A549 (cell line): ENCODE measurements at regions not wholly inside any gene's neighbourhood (a gene's known extent, or its start where the extent isn't known, plus 50 kb on each side); places are given as distances from the start of the nearest gene placed in this dataset.

Experiments
- ATAC-seq, 2 experiments: fragments of 200-7000 bp in 1 of 2; fragments of >200 bp in 1 of 2; cut with Nextera tagmentation in 1 of 2; cut with Tn5 transposase in 1 of 2; 3 replicates each; pipeline versions ENCODE4 v1.8.0 to v1.9.1; 2018 to 2020; ENCODE audit warnings: mild to moderate bottlenecking in 1 of 2, moderate library complexity in 1 of 2
- CTCF ChIA-PET: fragments of 300-600 bp; sonication (Branson Sonifier 250); formaldehyde crosslinking; extraction: SDS; loops from one replicate; lab custom pipeline; 2021; ENCODE audit warnings: antibody characterized with exemption, inconsistent platforms; lab: Yijun Ruan, JAX
- POLR2A ChIA-PET: fragments of 350-600 bp; formaldehyde crosslinking; extraction: SDS; loops from one replicate; lab custom pipeline; 2021; ENCODE audit warnings: antibody characterized with exemption, inconsistent platforms; lab: Yijun Ruan, JAX
- DNase-seq, 2 experiments: peaks; one replicate each; pipeline versions ENCODE4 v3.0.0 to v3.0.0-alpha.2; 2011 to 2016; ENCODE audit warnings: low read depth in 1 of 2, low spot score in 1 of 2
- FAIRE-seq: peaks from 2 replicates; lab custom pipeline; 2011; peaks lifted over from hg19 to GRCh38; lab: Jason Lieb, UNC
- H3K27ac ChIP-seq, 2 experiments: fragments of >200 bp; sonication (Bioruptor Twin); formaldehyde crosslinking; 3 replicates each; pipeline ENCODE4 v1.5.1; 2016 to 2017
- H3K4me1 ChIP-seq: fragments of >200 bp; sonication (Bioruptor Twin); formaldehyde crosslinking; 3 replicates; pipeline ENCODE4 v1.6.1; 2016
- H3K4me2 ChIP-seq: fragments of >200 bp; sonication (Bioruptor Twin); formaldehyde crosslinking; 3 replicates; pipeline ENCODE4 v1.6.1; 2016
- H3K4me3 ChIP-seq: fragments of >200 bp; sonication (Bioruptor Twin); formaldehyde crosslinking; 3 replicates; pipeline ENCODE4 v1.5.1; 2016
- H3K9me3 ChIP-seq: fragments of >200 bp; sonication (Bioruptor Twin); formaldehyde crosslinking; 3 replicates; pipeline ENCODE4 v1.6.1; 2016
- BCL3 ChIP-seq: fragments of >200 bp; sonication (Bioruptor Twin); formaldehyde crosslinking; IDR thresholded peaks from 3 replicates; pipeline ENCODE4 v1.6.1; 2016
- CEBPB ChIP-seq, 2 experiments: fragments of >200 bp in 1 of 2; sonication (Bioruptor Twin) in 1 of 2; formaldehyde crosslinking in 1 of 2; IDR thresholded peaks; 2 replicates each; pipeline ENCODE4 v1.6.1; 2012 to 2016
- EHF ChIP-seq: fragments of 250-450 bp; sonication (Bioruptor Pico); IDR thresholded peaks from 2 replicates; pipeline ENCODE4 v1.5.0; 2020; ENCODE audit warnings: mild to moderate bottlenecking
- EHMT2 ChIP-seq: fragments of 200-600 bp; sonication (generic); IDR thresholded peaks from 2 replicates; pipeline ENCODE4 v1.6.1; 2016; ENCODE audit warnings: antibody characterized with exemption, low read depth, mild to moderate bottlenecking, moderate library complexity
- EP300 ChIP-seq, 2 experiments: fragments of >200 bp; sonication (Bioruptor Twin); formaldehyde crosslinking; IDR thresholded peaks; 2 replicates in 1 of 2; 3 replicates in 1 of 2; pipeline ENCODE4 v1.6.1; 2016 to 2017
- FOSL2 ChIP-seq, 2 experiments: fragments of 450-650 bp in 1 of 2; fragments of >200 bp in 1 of 2; sonication (Bioruptor Twin) in 1 of 2; formaldehyde crosslinking; IDR thresholded peaks; 2 replicates each; pipeline versions ENCODE4 v1.5.0 to v1.6.1; 2016 to 2020; ENCODE audit warnings: mild to moderate bottlenecking in 1 of 2, moderate library complexity in 1 of 2
- HDAC2 ChIP-seq: fragments of 200-600 bp; sonication (generic); IDR thresholded peaks from 2 replicates; pipeline ENCODE4 v1.6.1; 2016
- HES2 ChIP-seq: fragments of >200 bp; sonication (Bioruptor Twin); formaldehyde crosslinking; IDR thresholded peaks from 2 replicates; pipeline ENCODE4 v1.6.1; 2016
- HOXB13 ChIP-seq: fragments of 250-450 bp; sonication (Bioruptor Pico); IDR thresholded peaks from 2 replicates; pipeline ENCODE4 v1.5.0; 2020; ENCODE audit warnings: low read depth, mild to moderate bottlenecking, moderate library complexity
- MAFK ChIP-seq: fragments of 450-650 bp; IDR thresholded peaks from 2 replicates; pipeline ENCODE4 v1.6.1; 2014; ENCODE audit not compliant: partially characterized antibody
- MYC ChIP-seq: IDR thresholded peaks from 2 replicates; pipeline ENCODE4 v1.6.1; 2012; ENCODE audit warnings: mild to moderate bottlenecking, inconsistent platforms, low read length, improper control_type of control experiment, borderline replicate concordance
- NFE2L2 ChIP-seq: fragments of 150-350 bp; conservative IDR thresholded peaks from 2 replicates; pipeline ENCODE4 v1.6.1; 2014; ENCODE audit warnings: low read length
- PBX3 ChIP-seq: IDR thresholded peaks from 2 replicates; pipeline ENCODE4 v1.6.1; 2012
- POLR2A ChIP-seq: IDR thresholded peaks from 2 replicates; pipeline ENCODE4 v1.6.1; 2012; ENCODE audit warnings: mild to moderate bottlenecking, low read length
- RAD21 ChIP-seq, 2 experiments: fragments of >200 bp in 1 of 2; sonication (Bioruptor Twin) in 1 of 2; formaldehyde crosslinking in 1 of 2; IDR thresholded peaks in 1 of 2; conservative IDR thresholded peaks in 1 of 2; 2 replicates in 1 of 2; 3 replicates in 1 of 2; pipeline ENCODE4 v1.6.1; 2012 to 2018; ENCODE audit warnings: inconsistent platforms in 1 of 2
- RCOR1 ChIP-seq: fragments of 150-350 bp; IDR thresholded peaks from 2 replicates; pipeline ENCODE4 v1.6.1; 2014; ENCODE audit warnings: antibody characterized with exemption, low read length, low read depth
- REST ChIP-seq: fragments of 200-600 bp; sonication (generic); IDR thresholded peaks from 2 replicates; pipeline ENCODE4 v1.6.1; 2016; ENCODE audit warnings: antibody characterized with exemption, mild to moderate bottlenecking, moderate library complexity
- SMC3 ChIP-seq: fragments of >200 bp; sonication (Bioruptor Twin); formaldehyde crosslinking; IDR thresholded peaks from 3 replicates; pipeline ENCODE4 v1.6.1; 2018; ENCODE audit warnings: inconsistent platforms
- TFCP2L1 ChIP-seq: fragments of 250-450 bp; sonication (Bioruptor Pico); IDR thresholded peaks from 2 replicates; pipeline ENCODE4 v1.5.0; 2021; ENCODE audit warnings: mild to moderate bottlenecking
- TP53 ChIP-seq: fragments of 250-450 bp; sonication (Bioruptor Pico); IDR thresholded peaks from 2 replicates; pipeline ENCODE4 v1.5.0; 2021; ENCODE audit warnings: mild to moderate bottlenecking, moderate library complexity
- ZC3H11A ChIP-seq: fragments of 450-650 bp; IDR thresholded peaks from 2 replicates; pipeline ENCODE4 v1.6.1; 2014; ENCODE audit warnings: antibody characterized with exemption, mild to moderate bottlenecking
- ZNF302 ChIP-seq: fragments of 250-450 bp; sonication (Bioruptor Pico); IDR thresholded peaks from 2 replicates; pipeline ENCODE4 v1.9.0; 2021; ENCODE audit warnings: inconsistent platforms, mild to moderate bottlenecking, moderate library complexity
- ZSCAN20 ChIP-seq: fragments of 250-450 bp; sonication (Bioruptor Pico); IDR thresholded peaks from 2 replicates; pipeline ENCODE4 v1.8.0; 2022; ENCODE audit warnings: mild to moderate bottlenecking, moderate library complexity
- WGBS: methylation state at CpG from one replicate; pipeline ENCODE4 v1.1.6; 2017; ENCODE audit errors: missing lambda C conversion rate; 5-methylcytosine and 5-hydroxymethylcytosine counted together
- TF ChIP-seq, protein P1 (sequence below): fragments of 250-450 bp; sonication (Bioruptor Pico); IDR thresholded peaks from 2 replicates; pipeline ENCODE4 v1.5.0; 2021; ENCODE audit warnings: mild to moderate bottlenecking, moderate library complexity, borderline replicate concordance
- TF ChIP-seq, protein P2 (sequence below): fragments of >200 bp; sonication (Bioruptor Twin); formaldehyde crosslinking; IDR thresholded peaks from 3 replicates; pipeline ENCODE4 v1.5.1; 2016

DNA sequence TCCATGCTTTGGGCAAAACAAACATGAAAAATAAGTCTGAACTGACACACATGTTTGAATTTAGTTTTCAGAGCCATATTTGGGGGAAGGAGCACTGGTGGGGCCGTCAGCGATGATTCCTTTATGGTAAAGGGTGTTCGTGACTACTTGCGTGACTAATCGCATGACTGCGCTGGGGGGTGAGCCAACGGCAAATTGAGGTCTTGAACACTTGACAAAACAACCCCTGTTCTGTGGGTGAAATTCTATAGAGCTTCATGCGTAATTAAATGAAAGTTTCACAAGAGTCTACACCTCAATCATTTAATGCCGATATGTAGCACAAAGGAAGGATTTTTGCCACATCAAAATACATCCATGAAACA is 127.5 kb upstream of the CYP1B1 start:
- DNase-seq (no peak), ATAC-seq (no peak), FAIRE-seq (no peak)
- no peaks in the 10 kb centered on the region for H3K4me1 ChIP-seq
- no peak overlapping the region for H3K4me3 ChIP-seq
- H3K9me3 ChIP-seq: no peaks in the 10 kb centered on the region
- H3K4me2 ChIP-seq: no peak overlapping the region
- H3K27ac ChIP-seq: no peak overlapping the region
- CTCF ChIA-PET: interaction anchor here (0.9 to 1.4 kb wide), 2 partner anchors 76 to 127 kb away, joined by 3 read pairs; no protein-coding TSS in a partner anchor
- TF ChIP-seq TP53 (CRISPR knock-in tag) (no peak), ZSCAN20 (CRISPR knock-in tag) (no peak), SMC3 (no peak), NFE2L2 (no peak), MYC (no peak), RAD21 (conservative IDR thresholded peaks at IDR 0.05 in 1 of 2, IDR thresholded peaks at IDR 0.05 in 1 of 2) (no peak), EHMT2 (no peak), ZNF302 (no peak), RCOR1 (no peak), ZC3H11A (no peak), BCL3 (no peak), MAFK (no peak)
- TF ChIP-seq, protein P1, sequence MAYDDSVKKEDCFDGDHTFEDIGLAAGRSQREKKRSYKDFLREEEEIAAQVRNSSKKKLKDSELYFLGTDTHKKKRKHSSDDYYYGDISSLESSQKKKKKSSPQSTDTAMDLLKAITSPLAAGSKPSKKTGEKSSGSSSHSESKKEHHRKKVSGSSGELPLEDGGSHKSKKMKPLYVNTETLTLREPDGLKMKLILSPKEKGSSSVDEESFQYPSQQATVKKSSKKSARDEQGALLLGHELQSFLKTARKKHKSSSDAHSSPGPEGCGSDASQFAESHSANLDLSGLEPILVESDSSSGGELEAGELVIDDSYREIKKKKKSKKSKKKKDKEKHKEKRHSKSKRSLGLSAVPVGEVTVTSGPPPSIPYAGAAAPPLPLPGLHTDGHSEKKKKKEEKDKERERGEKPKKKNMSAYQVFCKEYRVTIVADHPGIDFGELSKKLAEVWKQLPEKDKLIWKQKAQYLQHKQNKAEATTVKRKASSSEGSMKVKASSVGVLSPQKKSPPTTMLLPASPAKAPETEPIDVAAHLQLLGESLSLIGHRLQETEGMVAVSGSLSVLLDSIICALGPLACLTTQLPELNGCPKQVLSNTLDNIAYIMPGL: no peak
- POLR2A ChIA-PET: no interaction called here
- whole genome bisulfite sequencing: 87% methylated on average over 9 of the region's 9 CpGs

DNA sequence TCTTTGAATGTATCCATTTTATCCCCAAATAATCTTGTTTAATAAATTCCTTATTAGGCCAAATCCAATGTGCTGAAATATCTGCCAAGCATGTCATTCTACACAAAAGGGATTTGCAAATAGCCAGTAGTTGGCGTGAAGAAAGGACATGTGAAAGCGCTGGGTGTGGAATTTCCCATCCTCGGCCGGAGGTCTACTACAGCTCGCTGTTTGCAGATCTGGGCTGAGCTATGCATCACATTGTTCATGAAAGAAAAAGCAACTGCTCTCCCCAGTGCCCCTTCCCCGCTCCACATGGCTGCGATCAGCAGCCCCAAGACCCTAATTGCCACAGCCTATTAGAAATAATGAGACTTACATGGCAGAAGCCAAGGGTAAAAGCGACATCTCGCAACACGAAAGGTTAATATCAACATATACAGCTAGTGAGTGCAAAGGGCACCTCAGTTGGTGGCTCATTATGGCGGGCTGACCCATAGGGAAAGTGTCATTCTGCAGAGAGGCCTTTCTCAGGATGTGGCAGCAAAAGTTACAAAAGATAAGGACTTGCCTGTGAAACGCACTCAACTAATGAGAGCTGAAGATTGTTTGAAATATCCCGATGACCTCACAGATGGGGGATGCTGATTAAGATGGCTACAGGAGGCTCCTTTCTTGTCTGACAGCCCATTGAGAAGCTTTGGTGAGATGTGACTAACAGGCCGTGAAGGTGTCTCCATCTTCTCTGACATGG is 126.9 kb upstream of the CYP1B1 start:
- ATAC-seq (no peak), FAIRE-seq (no peak), DNase-seq (no peak)
- no peak overlapping the region for H3K4me3 ChIP-seq
- CTCF ChIA-PET: interaction anchor here (0.9 to 1.4 kb wide), 3 partner anchors 77 to 126 kb away, joined by 3 read pairs; no protein-coding TSS in a partner anchor
- H3K9me3 ChIP-seq: no peaks in the 10 kb centered on the region
- 80% methylated on average over 14 of the region's 14 CpGs for WGBS
- TF ChIP-seq EP300 (IDR thresholded peaks at IDR 0.05): no peak
- TF ChIP-seq, protein P2, sequence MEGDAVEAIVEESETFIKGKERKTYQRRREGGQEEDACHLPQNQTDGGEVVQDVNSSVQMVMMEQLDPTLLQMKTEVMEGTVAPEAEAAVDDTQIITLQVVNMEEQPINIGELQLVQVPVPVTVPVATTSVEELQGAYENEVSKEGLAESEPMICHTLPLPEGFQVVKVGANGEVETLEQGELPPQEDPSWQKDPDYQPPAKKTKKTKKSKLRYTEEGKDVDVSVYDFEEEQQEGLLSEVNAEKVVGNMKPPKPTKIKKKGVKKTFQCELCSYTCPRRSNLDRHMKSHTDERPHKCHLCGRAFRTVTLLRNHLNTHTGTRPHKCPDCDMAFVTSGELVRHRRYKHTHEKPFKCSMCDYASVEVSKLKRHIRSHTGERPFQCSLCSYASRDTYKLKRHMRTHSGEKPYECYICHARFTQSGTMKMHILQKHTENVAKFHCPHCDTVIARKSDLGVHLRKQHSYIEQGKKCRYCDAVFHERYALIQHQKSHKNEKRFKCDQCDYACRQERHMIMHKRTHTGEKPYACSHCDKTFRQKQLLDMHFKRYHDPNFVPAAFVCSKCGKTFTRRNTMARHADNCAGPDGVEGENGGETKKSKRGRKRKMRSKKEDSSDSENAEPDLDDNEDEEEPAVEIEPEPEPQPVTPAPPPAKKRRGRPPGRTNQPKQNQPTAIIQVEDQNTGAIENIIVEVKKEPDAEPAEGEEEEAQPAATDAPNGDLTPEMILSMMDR: no peak
- no peak for TF ChIP-seq REST
- no peak for TF ChIP-seq PBX3
- TF ChIP-seq CEBPB (IDR thresholded peaks at IDR 0.05): no peak
- TF ChIP-seq HOXB13 (CRISPR knock-in tag): no peak
- no peak for TF ChIP-seq SMC3
- TF ChIP-seq HDAC2: no peak
- TF ChIP-seq POLR2A: no peak
- no peak for TF ChIP-seq TFCP2L1
- no peak for TF ChIP-seq EHF (CRISPR knock-in tag)
- TF ChIP-seq FOSL2 (IDR thresholded peaks at IDR 0.05): no peak
- no peak for TF ChIP-seq FOSL2 (CRISPR knock-in tag; IDR thresholded peaks at IDR 0.05)
- TF ChIP-seq HES2: no peak
- no peaks in the 10 kb centered on the region for H3K4me1 ChIP-seq
- H3K4me2 ChIP-seq: no peak overlapping the region
- POLR2A ChIA-PET: no interaction called here
- H3K27ac ChIP-seq: no peak overlapping the region
